Spleen (tissue), 7 donors: ENCODE measurements at regions not wholly inside any gene's neighbourhood (a gene's known extent, or its start where the extent isn't known, plus 50 kb on each side); places are given as distances from the start of the nearest gene placed in this dataset.
"Not testable (repeated sequence)": the region's sequence is repeated elsewhere in the genome, so short reads cannot be mapped to it uniquely, and the experiment has no call there.

Experiments used
- POLR2A ChIP-seq, 3 donors: fragments of 450-650 bp; IDR thresholded peaks; one replicate each; pipeline ENCODE4 v1.5.1; 2017; ENCODE audit warnings: antibody characterized with exemption in 3 of 3, mild to moderate bottlenecking in 1 of 3
- POLR2AphosphoS5 ChIP-seq, 3 donors: sonication (generic); formaldehyde crosslinking; IDR thresholded peaks; one replicate each; pipeline ENCODE4 v1.5.1; 2017; ENCODE audit warnings: antibody characterized with exemption in 3 of 3
- TF ChIP-seq, protein P1 (sequence below), 11 experiments: fragments of 200-600 bp in 7 of 11; fragments of 450-650 bp in 4 of 11; sonication (generic) in 4 of 11; IDR thresholded peaks in 8 of 11; conservative IDR thresholded peaks in 3 of 11; 1 replicate in 7 of 11; 2 replicates in 4 of 11; pipeline versions ENCODE4 v1.4.0 to v1.8.0; 2016 to 2021; ENCODE audit warnings: antibody characterized with exemption in 11 of 11, inconsistent platforms in 4 of 11, mild to moderate bottlenecking in 1 of 11
- donor health status: DM: no; HTN: no; CAD: no; lungs with moderate emphysema.
- donor health status: DM: no; HTN: no; CAD: no.
- donor health status: DM: no; HTN: no; CAD: no.

- TF ChIP-seq, protein P1, sequence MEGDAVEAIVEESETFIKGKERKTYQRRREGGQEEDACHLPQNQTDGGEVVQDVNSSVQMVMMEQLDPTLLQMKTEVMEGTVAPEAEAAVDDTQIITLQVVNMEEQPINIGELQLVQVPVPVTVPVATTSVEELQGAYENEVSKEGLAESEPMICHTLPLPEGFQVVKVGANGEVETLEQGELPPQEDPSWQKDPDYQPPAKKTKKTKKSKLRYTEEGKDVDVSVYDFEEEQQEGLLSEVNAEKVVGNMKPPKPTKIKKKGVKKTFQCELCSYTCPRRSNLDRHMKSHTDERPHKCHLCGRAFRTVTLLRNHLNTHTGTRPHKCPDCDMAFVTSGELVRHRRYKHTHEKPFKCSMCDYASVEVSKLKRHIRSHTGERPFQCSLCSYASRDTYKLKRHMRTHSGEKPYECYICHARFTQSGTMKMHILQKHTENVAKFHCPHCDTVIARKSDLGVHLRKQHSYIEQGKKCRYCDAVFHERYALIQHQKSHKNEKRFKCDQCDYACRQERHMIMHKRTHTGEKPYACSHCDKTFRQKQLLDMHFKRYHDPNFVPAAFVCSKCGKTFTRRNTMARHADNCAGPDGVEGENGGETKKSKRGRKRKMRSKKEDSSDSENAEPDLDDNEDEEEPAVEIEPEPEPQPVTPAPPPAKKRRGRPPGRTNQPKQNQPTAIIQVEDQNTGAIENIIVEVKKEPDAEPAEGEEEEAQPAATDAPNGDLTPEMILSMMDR (IDR thresholded peaks at IDR 0.05 in 8 of 11, conservative IDR thresholded peaks at IDR 0.05 in 3 of 11), result not testable (repeated sequence)
- TF ChIP-seq POLR2AphosphoS5, POLR2A (IDR thresholded peaks at IDR 0.05): not testable (repeated sequence)
These were observed 316.6 kb upstream of the CDH18 start for GRCh38 chr5:20304570-20304969.
